ENCODE measurements at regions not wholly inside any gene's neighbourhood (a gene's known extent, or its start where the extent isn't known, plus 50 kb on each side); places are given as distances from the start of the nearest gene placed in this dataset.

- DNase-seq (ENCODE audit: low spot score) = no peak
Measured at GRCh38 chr5:26231316-26231715, 807.1 kb downstream of the CDH9 start.

- DNase-seq (ENCODE audit: low spot score) = no peak
Measured at GRCh38 chr5:26229848-26230247, 808.5 kb downstream of the CDH9 start.

- DNase-seq (ENCODE audit: low spot score) = no peak
Measured at GRCh38 chr5:26227245-26227644, 811.1 kb downstream of the CDH9 start.

GRCh38 chr5:26205121-26205520 lies 833.3 kb downstream of the CDH9 start:
- no peak for DNase-seq (ENCODE audit: low spot score)

- no peak for DNase-seq (ENCODE audit: low spot score)
Measured at GRCh38 chr5:26193626-26194025, 844.8 kb downstream of the CDH9 start.

- DNase-seq (ENCODE audit: low spot score) = peak; percentile 18
Measured at GRCh38 chr5:26192486-26192885, 845.9 kb downstream of the CDH9 start.

- DNase-seq (ENCODE audit: low spot score) = no peak
Measured at GRCh38 chr5:26181582-26181981, 856.8 kb downstream of the CDH9 start.

- no peak for DNase-seq (ENCODE audit: low spot score)
Measured at GRCh38 chr5:26148569-26149107, 889.7 kb downstream of the CDH9 start.

- no peak for DNase-seq (ENCODE audit: low spot score)
Measured at GRCh38 chr5:26143259-26143658, 895.1 kb downstream of the CDH9 start.

- peak; percentile 30 for DNase-seq (ENCODE audit: low spot score)
Measured at GRCh38 chr5:26121338-26121737, 917.0 kb downstream of the CDH9 start.

GRCh38 chr5:26104175-26104574 lies 934.2 kb downstream of the CDH9 start:
- no peak for DNase-seq (ENCODE audit: low spot score)

GRCh38 chr5:26060212-26060611 lies 978.2 kb downstream of the CDH9 start:
- DNase-seq (ENCODE audit: low spot score) = no peak

GRCh38 chr5:26054594-26054993 lies 983.8 kb downstream of the CDH9 start:
- no peak for DNase-seq (ENCODE audit: low spot score)

GRCh38 chr5:26034813-26035212 lies 1003.6 kb downstream of the CDH9 start:
- no peak for DNase-seq (ENCODE audit: low spot score)

GRCh38 chr5:26031481-26031880 lies 1006.9 kb downstream of the CDH9 start:
- no peak for DNase-seq (ENCODE audit: low spot score)

GRCh38 chr5:26026044-26026443 lies 1012.3 kb downstream of the CDH9 start:
- no peak for DNase-seq (ENCODE audit: low spot score)

GRCh38 chr5:26024774-26025173 lies 1013.6 kb downstream of the CDH9 start:
- no peak for DNase-seq (ENCODE audit: low spot score)

- DNase-seq (ENCODE audit: low spot score) = no peak
Measured at GRCh38 chr5:26023361-26023760, 1015.0 kb downstream of the CDH9 start.

GRCh38 chr5:26014206-26014605 lies 1024.2 kb downstream of the CDH9 start:
- DNase-seq (ENCODE audit: low spot score) = no peak

GRCh38 chr5:26012078-26012477 lies 1026.3 kb downstream of the CDH9 start:
- no peak for DNase-seq (ENCODE audit: low spot score)

- peak; percentile 48 for DNase-seq (ENCODE audit: low spot score)
Measured at GRCh38 chr5:26009742-26010141, 1028.6 kb downstream of the CDH9 start.

GRCh38 chr5:26003966-26004365 lies 1034.4 kb downstream of the CDH9 start:
- DNase-seq (ENCODE audit: low spot score) = no peak

- DNase-seq (ENCODE audit: low spot score) = no peak
Measured at GRCh38 chr5:25995209-25995608, 1043.2 kb downstream of the CDH9 start.

GRCh38 chr5:25993701-25994100 lies 1044.7 kb downstream of the CDH9 start:
- DNase-seq (ENCODE audit: low spot score) = no peak

- no peak for DNase-seq (ENCODE audit: low spot score)
Measured at GRCh38 chr5:25991639-25992038, 1046.7 kb downstream of the CDH9 start.
